WTC11 (cell line): ENCODE measurements at regions not wholly inside any gene's neighbourhood (a gene's known extent, or its start where the extent isn't known, plus 50 kb on each side); places are given as distances from the start of the nearest gene placed in this dataset.

Experiments
- ATAC-seq: fragments of 200-7000 bp; cut with Tn5 transposase; 2 replicates; pipeline ENCODE4 v1.10.0; 2021; ENCODE audit warnings: mild to moderate bottlenecking, moderate library complexity
- CTCF ChIA-PET: fragments of 300-600 bp; sonication (Branson Sonifier 250); formaldehyde crosslinking; loops from one replicate; lab custom pipeline; 2021; ENCODE audit warnings: antibody characterized with exemption; lab: Charles Lee
- POLR2A ChIA-PET: fragments of 350-600 bp; sonication (Branson Sonifier 250); formaldehyde crosslinking; loops from one replicate; lab custom pipeline; 2021; ENCODE audit warnings: antibody characterized with exemption; lab: Charles Lee
- DNase-seq: peaks from one replicate; pipeline ENCODE4 v3.0.0; 2021; ENCODE audit warnings: low spot score
- H3K27ac Mint-ChIP-seq: 2 replicates; pipeline ENCODE4 v1.8.0; 2021; ENCODE audit warnings: mixed read lengths
- H3K27me3 Mint-ChIP-seq: 2 replicates; pipeline ENCODE4 v1.8.0; 2021; ENCODE audit warnings: low read depth, mild to moderate bottlenecking, moderate library complexity, mixed read lengths
- H3K36me3 Mint-ChIP-seq: 2 replicates; pipeline ENCODE4 v1.8.0; 2021; ENCODE audit warnings: mixed read lengths
- H3K4me1 Mint-ChIP-seq: 2 replicates; pipeline ENCODE4 v1.8.0; 2022; ENCODE audit warnings: mixed read lengths
- H3K4me3 Mint-ChIP-seq: 2 replicates; pipeline ENCODE4 v1.8.0; 2021; ENCODE audit warnings: mild to moderate bottlenecking, moderate library complexity, mixed read lengths
- H3K9me3 Mint-ChIP-seq: 2 replicates; pipeline ENCODE4 v1.8.0; 2021; ENCODE audit warnings: mixed read lengths
- ARID4B ChIP-seq: sonication (generic); formaldehyde crosslinking; IDR thresholded peaks from 2 replicates; pipeline ENCODE4 v1.8.0; 2023; ENCODE audit warnings: missing genetic modification reagents, mild to moderate bottlenecking, borderline replicate concordance
- CTCF ChIP-seq: fragments of 200-600 bp; IDR thresholded peaks from 2 replicates; pipeline ENCODE4 v1.8.0; 2022; ENCODE audit warnings: antibody characterized with exemption
- ELF4 ChIP-seq: sonication (generic); formaldehyde crosslinking; IDR thresholded peaks from 2 replicates; pipeline ENCODE4 v1.8.1; 2022; ENCODE audit warnings: low read depth, mild to moderate bottlenecking, moderate library complexity, missing genetic modification reagents
- MLX ChIP-seq: sonication (generic); formaldehyde crosslinking; IDR thresholded peaks from 2 replicates; pipeline ENCODE4 v1.8.1; 2023; ENCODE audit warnings: mild to moderate bottlenecking, missing genetic modification reagents, moderate library complexity
- NFATC4 ChIP-seq: fragments of 250-450 bp; sonication (Bioruptor Pico); IDR thresholded peaks from 2 replicates; pipeline ENCODE4 v1.9.0; 2021; ENCODE audit warnings: mild to moderate bottlenecking
- NR1H2 ChIP-seq: sonication (generic); formaldehyde crosslinking; IDR thresholded peaks from 2 replicates; pipeline ENCODE4 v1.9.0; 2021; ENCODE audit warnings: mild to moderate bottlenecking, moderate library complexity, missing genetic modification reagents
- PRDM15 ChIP-seq: sonication (generic); formaldehyde crosslinking; IDR thresholded peaks from 2 replicates; pipeline ENCODE4 v1.8.0; 2022; ENCODE audit warnings: missing genetic modification reagents
- PRRX2 ChIP-seq: fragments of 250-450 bp; sonication (Bioruptor Pico); IDR thresholded peaks from 2 replicates; pipeline ENCODE4 v1.8.0; 2021; ENCODE audit warnings: mild to moderate bottlenecking
- SMAD3 ChIP-seq: sonication (generic); formaldehyde crosslinking; IDR thresholded peaks from 2 replicates; pipeline ENCODE4 v1.8.0; 2022; ENCODE audit warnings: missing genetic modification reagents, mild to moderate bottlenecking, borderline replicate concordance
- ZNF281 ChIP-seq: sonication (generic); formaldehyde crosslinking; IDR thresholded peaks from 2 replicates; pipeline ENCODE4 v1.8.0; 2023; ENCODE audit warnings: mild to moderate bottlenecking, missing genetic modification reagents
- ZNF317 ChIP-seq: sonication (generic); formaldehyde crosslinking; IDR thresholded peaks from 2 replicates; pipeline ENCODE4 v1.8.1; 2023; ENCODE audit warnings: low read depth, mild to moderate bottlenecking, moderate library complexity, missing genetic modification reagents, borderline replicate concordance
- TF ChIP-seq, protein P1 (sequence below): sonication (generic); formaldehyde crosslinking; IDR thresholded peaks from 2 replicates; pipeline ENCODE4 v1.8.1; 2023; ENCODE audit warnings: mild to moderate bottlenecking, missing genetic modification reagents
- TF ChIP-seq, protein P2 (sequence below): sonication (generic); formaldehyde crosslinking; IDR thresholded peaks from 2 replicates; pipeline ENCODE4 v1.8.1; 2022; ENCODE audit warnings: missing genetic modification reagents, borderline replicate concordance
- TF ChIP-seq, protein P3 (sequence below): sonication (generic); formaldehyde crosslinking; IDR thresholded peaks from 2 replicates; pipeline ENCODE4 v1.8.1; 2022; ENCODE audit warnings: low read depth, missing genetic modification reagents, borderline replicate concordance

GRCh38 chr2:57575700-57576268, 470.8 kb upstream of the VRK2 start (continued):
- TF ChIP-seq ZNF281 (CRISPR knock-in tag): no peak
- no peak for TF ChIP-seq MLX (CRISPR knock-in tag)
- TF ChIP-seq, protein P1, sequence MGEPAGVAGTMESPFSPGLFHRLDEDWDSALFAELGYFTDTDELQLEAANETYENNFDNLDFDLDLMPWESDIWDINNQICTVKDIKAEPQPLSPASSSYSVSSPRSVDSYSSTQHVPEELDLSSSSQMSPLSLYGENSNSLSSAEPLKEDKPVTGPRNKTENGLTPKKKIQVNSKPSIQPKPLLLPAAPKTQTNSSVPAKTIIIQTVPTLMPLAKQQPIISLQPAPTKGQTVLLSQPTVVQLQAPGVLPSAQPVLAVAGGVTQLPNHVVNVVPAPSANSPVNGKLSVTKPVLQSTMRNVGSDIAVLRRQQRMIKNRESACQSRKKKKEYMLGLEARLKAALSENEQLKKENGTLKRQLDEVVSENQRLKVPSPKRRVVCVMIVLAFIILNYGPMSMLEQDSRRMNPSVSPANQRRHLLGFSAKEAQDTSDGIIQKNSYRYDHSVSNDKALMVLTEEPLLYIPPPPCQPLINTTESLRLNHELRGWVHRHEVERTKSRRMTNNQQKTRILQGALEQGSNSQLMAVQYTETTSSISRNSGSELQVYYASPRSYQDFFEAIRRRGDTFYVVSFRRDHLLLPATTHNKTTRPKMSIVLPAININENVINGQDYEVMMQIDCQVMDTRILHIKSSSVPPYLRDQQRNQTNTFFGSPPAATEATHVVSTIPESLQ (CRISPR knock-in tag): no peak
- TF ChIP-seq CTCF: no peak
- TF ChIP-seq, protein P2, sequence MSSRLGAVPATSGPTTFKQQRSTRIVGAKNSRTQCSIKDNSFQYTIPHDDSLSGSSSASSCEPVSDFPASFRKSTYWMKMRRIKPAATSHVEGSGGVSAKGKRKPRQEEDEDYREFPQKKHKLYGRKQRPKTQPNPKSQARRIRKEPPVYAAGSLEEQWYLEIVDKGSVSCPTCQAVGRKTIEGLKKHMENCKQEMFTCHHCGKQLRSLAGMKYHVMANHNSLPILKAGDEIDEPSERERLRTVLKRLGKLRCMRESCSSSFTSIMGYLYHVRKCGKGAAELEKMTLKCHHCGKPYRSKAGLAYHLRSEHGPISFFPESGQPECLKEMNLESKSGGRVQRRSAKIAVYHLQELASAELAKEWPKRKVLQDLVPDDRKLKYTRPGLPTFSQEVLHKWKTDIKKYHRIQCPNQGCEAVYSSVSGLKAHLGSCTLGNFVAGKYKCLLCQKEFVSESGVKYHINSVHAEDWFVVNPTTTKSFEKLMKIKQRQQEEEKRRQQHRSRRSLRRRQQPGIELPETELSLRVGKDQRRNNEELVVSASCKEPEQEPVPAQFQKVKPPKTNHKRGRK (CRISPR knock-in tag): no peak
- TF ChIP-seq, protein P3, sequence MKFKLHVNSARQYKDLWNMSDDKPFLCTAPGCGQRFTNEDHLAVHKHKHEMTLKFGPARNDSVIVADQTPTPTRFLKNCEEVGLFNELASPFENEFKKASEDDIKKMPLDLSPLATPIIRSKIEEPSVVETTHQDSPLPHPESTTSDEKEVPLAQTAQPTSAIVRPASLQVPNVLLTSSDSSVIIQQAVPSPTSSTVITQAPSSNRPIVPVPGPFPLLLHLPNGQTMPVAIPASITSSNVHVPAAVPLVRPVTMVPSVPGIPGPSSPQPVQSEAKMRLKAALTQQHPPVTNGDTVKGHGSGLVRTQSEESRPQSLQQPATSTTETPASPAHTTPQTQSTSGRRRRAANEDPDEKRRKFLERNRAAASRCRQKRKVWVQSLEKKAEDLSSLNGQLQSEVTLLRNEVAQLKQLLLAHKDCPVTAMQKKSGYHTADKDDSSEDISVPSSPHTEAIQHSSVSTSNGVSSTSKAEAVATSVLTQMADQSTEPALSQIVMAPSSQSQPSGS (CRISPR knock-in tag): no peak

DNA sequence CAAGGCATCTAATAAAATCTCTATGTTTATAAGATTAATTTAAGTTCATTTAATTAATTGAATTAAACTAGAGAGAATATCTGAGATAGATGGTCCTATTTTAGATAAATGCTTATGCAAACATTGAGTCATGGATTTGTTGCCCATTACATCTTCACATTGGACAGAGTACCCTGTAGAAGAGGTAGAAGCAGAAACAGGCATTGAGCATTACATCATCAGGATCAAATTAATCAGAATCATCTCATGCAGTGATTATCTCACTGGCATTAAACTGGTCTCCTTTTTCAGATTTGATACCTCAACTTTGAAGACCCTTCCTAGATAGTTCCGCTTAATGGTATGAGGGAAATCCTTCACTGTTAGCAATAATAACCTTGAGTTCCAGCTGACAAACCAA, 469.6 kb upstream of the VRK2 start:
- Mint-ChIP-seq H3K9me3 (no peaks in the 10 kb centered on the region), H3K27me3 (no peaks in the 10 kb centered on the region), H3K4me3 (no peak overlapping the region), H3K27ac (no peak overlapping the region), H3K36me3 (no peaks in the 10 kb centered on the region), H3K4me1 (no peaks in the 10 kb centered on the region)
- ATAC-seq: no peak
- POLR2A ChIA-PET: no interaction called here
- CTCF ChIA-PET: no interaction called here
- no peak for DNase-seq
- TF ChIP-seq NFATC4 (CRISPR knock-in tag) (no peak), ZNF317 (CRISPR knock-in tag) (no peak), SMAD3 (no peak), PRRX2 (CRISPR knock-in tag) (no peak)

- H3K9me3 Mint-ChIP-seq: no peaks in the 10 kb centered on the region
- H3K36me3 Mint-ChIP-seq: no peaks in the 10 kb centered on the region
- peaks cover 20% of the 10 kb centered on the region for H3K4me1 Mint-ChIP-seq
- DNase-seq (no peak), ATAC-seq (no peak)
- H3K27ac Mint-ChIP-seq: no peak overlapping the region
- ChIA-PET POLR2A (no interaction called here), CTCF (no interaction called here)
- no peaks in the 10 kb centered on the region for H3K27me3 Mint-ChIP-seq
- H3K4me3 Mint-ChIP-seq: no peak overlapping the region
- no peak for TF ChIP-seq ARID4B (CRISPR knock-in tag)
- TF ChIP-seq PRDM15: no peak
- TF ChIP-seq NR1H2 (CRISPR knock-in tag): no peak
- TF ChIP-seq ELF4 (CRISPR knock-in tag): no peak
Observed at GRCh38 chr2:57597940-57598339, 448.7 kb upstream of the VRK2 start.
